HG02610 (cell line): ENCODE measurements at regions not wholly inside any gene's neighbourhood (a gene's known extent, or its start where the extent isn't known, plus 50 kb on each side); places are given as distances from the start of the nearest gene placed in this dataset.
A peak's percentile ranks its signal among the peaks of the same experiment; 100 is the strongest.
"Not testable (repeated sequence)": the region's sequence is repeated elsewhere in the genome, so short reads cannot be mapped to it uniquely, and the experiment has no call there.

Experiments used
- ATAC-seq: cut with Tn5 transposase; IDR thresholded peaks from one replicate; pipeline ENCODE4 v1.9.1; 2021; ENCODE audit warnings: mild to moderate bottlenecking, moderate library complexity; ENCODE audit not compliant: unreplicated experiment

GRCh38 chr1:184823080-184823479 is 68.4 kb upstream of the EDEM3 start:
- no peak for ATAC-seq

- ATAC-seq = no peak
These were observed 67.6 kb upstream of the EDEM3 start for GRCh38 chr1:184822267-184822666.

- no peak for ATAC-seq
These were observed 67.0 kb upstream of the EDEM3 start for GRCh38 chr1:184821658-184822057.

GRCh38 chr1:184820956-184821355 is 66.3 kb upstream of the EDEM3 start:
- ATAC-seq = no peak

GRCh38 chr1:184820218-184820750 is 65.6 kb upstream of the EDEM3 start:
- ATAC-seq = no peak

GRCh38 chr1:184818646-184819045 is 64.0 kb upstream of the EDEM3 start:
- no peak for ATAC-seq

GRCh38 chr1:184817003-184817402 is 62.3 kb upstream of the EDEM3 start:
- not testable (repeated sequence) for ATAC-seq

GRCh38 chr1:184813528-184814089 is 59.0 kb upstream of the EDEM3 start:
- ATAC-seq = no peak

GRCh38 chr1:184811439-184812111 is 56.9 kb upstream of the EDEM3 start:
- no peak for ATAC-seq

- no peak for ATAC-seq
These were observed 56.2 kb upstream of the EDEM3 start for GRCh38 chr1:184810735-184811343.

- no peak for ATAC-seq
These were observed 51.7 kb upstream of the EDEM3 start for GRCh38 chr1:184806296-184806721.

GRCh38 chr1:184805667-184806295 is 51.1 kb upstream of the EDEM3 start:
- ATAC-seq = peak; percentile 85
